HuH-7 (cell line): ENCODE measurements at regions not wholly inside any gene's neighbourhood (a gene's known extent, or its start where the extent isn't known, plus 50 kb on each side); places are given as distances from the start of the nearest gene placed in this dataset.
A peak's percentile ranks its signal among the peaks of the same experiment; 100 is the strongest.

Experiments used
- DNase-seq: peaks from one replicate; pipeline ENCODE4 v3.0.0; 2011; ENCODE audit warnings: low spot score

DNA sequence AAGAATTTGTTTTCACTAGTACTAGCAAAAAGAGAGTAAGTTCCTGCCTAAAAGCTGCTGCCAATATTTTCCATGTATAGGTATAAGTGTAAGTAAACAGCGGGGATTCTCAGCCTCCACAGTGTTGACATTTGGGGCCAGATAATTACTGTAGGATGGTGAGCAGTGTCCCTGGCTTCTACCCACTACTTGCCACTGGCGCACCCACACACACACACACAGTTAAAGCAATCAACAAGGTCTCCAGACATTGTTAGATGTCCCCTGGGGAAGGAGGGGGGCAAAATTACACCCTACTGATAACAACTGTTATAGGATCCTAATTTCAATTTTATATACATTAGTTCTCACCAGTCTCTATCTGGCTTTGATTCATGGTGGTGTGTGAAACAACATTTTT lies 417.0 kb upstream of the PSMD7 start:
- no peak for DNase-seq

GRCh38 chr16:73878611-73879010 lies 418.0 kb upstream of the PSMD7 start:
- DNase-seq, result peak; percentile 37

DNA sequence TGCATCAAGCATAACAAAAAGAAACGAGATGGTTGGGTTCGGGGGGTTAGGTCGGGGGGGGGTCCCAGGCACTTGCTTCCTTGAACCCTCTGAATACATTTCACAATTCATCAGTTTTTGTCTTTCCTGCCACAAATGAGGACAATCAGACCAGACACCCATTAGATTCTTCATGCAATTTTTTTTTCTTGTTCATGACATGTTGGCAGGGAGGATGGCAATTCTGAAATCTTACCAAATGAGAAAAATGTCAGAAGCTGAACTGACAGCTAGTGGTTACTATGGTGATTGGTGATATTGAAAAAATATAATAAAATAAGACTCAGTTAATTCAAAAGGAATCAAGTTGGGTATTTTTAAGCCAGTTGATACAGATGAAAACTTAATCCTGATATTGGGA lies 419.5 kb upstream of the PSMD7 start:
- no peak for DNase-seq

- DNase-seq, result no peak
Measured at GRCh38 chr16:73875996-73876690, 420.5 kb upstream of the PSMD7 start.

DNA sequence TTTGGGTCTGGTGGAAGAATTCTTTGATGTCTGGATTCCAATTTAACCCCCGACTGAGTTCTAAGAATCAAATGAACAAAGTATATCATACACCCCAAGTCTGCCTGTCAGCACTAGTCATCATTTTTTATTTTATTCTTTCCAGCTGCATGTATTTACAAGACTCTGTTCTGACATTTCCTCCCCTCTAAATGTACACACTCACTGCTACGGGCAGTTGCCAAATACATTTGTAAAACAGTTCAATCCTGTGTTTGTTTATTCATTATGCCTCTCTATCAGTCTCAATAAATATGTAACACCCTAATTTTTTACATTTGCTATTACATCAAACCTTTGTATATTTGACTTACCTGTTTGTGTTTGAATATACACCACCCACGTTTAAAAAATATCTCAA lies 422.3 kb upstream of the PSMD7 start:
- DNase-seq, result no peak

DNA sequence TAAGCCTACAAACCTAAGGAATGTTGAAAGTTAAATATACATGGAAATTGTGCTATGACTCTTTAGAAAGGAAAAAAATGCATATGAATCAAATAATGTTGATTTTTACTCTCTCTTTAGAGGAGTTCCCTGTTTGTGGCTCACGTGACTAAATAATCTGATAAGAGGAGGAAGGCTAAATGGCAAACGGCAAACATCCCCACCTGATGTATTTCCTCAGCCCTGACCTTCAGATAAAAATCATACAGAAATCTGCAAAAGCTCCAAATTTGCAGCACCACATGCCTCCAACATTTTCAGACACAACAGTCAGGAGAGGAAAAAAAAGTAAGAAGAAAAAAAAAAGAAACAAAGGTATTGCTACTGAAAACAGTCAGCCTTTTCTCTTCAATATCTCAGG lies 423.0 kb upstream of the PSMD7 start:
- DNase-seq, result no peak

DNA sequence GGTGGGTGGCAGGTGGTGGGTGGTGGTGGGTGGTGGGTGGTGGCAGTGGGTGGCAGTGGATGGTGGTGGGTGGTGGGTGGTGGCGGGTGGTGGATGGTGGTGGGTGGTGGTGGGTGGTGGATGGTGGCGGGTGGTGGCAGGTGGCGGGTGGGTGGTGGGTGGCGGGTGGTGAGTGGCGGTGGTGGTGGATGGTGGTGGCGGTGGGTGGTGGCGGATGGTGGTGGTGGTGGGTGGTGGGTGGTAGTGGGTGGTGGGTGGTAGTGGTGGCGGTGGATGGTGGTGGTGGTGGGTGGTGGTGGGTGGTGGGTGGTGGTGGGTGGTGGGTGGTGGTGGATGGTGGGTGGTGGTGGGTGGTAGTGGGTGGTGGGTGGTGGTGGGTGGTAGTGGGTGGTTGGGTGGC lies 423.8 kb upstream of the PSMD7 start:
- DNase-seq, result no peak

GRCh38 chr16:73871088-73871733 lies 425.4 kb upstream of the PSMD7 start:
- DNase-seq, result no peak

DNA sequence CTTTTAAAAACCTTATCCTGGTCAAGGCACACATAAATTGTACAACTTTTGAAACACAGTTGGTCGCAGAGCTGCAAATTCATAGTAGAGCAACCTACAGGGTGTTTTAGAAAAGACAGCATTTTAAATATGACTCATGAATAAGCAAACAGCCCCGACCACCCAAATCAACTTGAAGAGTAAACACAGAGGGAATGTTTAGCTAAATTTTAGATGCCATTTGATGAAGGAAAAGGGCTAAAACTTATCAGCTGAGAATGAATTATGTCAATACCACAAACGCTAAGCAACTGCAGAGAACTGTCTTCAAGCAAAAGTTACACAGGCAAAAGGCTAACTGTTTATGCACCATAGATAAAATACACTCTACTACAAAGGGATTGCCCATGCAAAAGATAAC lies 427.5 kb upstream of the PSMD7 start:
- no peak for DNase-seq

- no peak for DNase-seq
Measured at GRCh38 chr16:73864868-73865267, 431.7 kb upstream of the PSMD7 start.

- no peak for DNase-seq
Measured at GRCh38 chr16:73858326-73858725, 438.3 kb upstream of the PSMD7 start.

- DNase-seq, result no peak
Measured at GRCh38 chr16:73853968-73854367, 442.6 kb upstream of the PSMD7 start.

DNA sequence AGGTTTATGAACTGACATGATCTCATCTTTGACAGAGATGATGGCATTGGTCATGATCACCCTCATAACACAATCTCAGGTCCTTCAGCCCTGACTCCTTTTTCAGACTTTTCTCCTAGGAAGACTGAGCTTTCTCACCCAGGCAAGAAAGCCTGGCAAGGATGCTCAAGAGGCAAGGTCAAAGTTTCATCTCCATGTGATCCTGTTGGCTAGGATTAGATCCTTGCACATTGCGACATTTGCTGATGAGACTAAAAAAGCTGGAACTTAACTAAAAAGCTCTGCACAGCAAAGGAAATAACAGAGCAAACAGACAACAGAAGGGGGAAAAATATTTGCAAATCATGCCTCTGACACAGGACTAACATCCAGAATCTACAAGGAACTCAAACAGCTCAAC lies 444.1 kb upstream of the PSMD7 start:
- DNase-seq, result no peak

GRCh38 chr16:73848993-73849392 lies 447.6 kb upstream of the PSMD7 start:
- DNase-seq, result no peak

- DNase-seq, result no peak
Measured at GRCh38 chr16:73847090-73847489, 449.5 kb upstream of the PSMD7 start.

DNA sequence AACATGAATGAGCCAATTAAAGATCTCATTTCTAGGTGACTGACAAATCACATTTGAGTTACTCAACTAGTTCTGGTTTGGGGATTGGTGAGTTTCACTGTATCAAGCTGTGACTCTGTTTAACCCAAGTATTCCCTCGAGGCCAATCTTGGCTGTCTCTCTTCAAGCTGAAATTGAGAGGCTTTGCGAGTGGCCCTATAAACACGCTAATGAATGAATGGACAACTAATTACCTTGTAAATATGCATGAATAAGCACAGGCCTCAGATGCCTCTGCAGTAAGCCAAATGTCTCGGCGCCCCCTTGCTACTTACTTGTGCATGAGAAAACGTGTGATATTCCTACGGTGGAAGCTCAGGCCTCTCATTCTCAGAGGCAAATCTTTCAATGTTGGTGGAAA lies 450.3 kb upstream of the PSMD7 start:
- DNase-seq, result no peak

- no peak for DNase-seq
Measured at GRCh38 chr16:73846007-73846330, 450.6 kb upstream of the PSMD7 start.

- DNase-seq, result no peak
Measured at GRCh38 chr16:73845238-73846006, 451.2 kb upstream of the PSMD7 start.

GRCh38 chr16:73840728-73841127 lies 455.9 kb upstream of the PSMD7 start:
- DNase-seq, result no peak

DNA sequence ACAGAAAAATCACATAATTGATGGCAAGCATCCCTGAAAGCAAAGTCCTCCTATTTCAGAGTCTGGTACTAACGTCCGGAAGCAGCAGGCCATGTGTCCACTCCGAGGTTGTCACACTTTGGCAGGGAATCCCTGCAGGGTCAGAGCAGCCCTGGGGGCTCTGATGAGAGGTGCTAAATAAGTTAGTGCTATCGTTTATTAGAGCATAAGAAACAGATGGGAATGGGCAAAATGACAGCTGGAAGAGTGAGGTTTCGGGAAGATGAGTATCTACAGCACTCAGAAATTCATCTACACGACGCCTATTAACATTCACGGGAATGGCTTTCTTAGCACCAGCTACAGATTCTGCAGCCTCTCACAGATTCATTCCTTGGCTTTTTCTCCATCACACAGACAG lies 465.4 kb upstream of the PSMD7 start:
- DNase-seq, result no peak

- DNase-seq, result no peak
Measured at GRCh38 chr16:73823205-73823849, 473.3 kb upstream of the PSMD7 start.

DNA sequence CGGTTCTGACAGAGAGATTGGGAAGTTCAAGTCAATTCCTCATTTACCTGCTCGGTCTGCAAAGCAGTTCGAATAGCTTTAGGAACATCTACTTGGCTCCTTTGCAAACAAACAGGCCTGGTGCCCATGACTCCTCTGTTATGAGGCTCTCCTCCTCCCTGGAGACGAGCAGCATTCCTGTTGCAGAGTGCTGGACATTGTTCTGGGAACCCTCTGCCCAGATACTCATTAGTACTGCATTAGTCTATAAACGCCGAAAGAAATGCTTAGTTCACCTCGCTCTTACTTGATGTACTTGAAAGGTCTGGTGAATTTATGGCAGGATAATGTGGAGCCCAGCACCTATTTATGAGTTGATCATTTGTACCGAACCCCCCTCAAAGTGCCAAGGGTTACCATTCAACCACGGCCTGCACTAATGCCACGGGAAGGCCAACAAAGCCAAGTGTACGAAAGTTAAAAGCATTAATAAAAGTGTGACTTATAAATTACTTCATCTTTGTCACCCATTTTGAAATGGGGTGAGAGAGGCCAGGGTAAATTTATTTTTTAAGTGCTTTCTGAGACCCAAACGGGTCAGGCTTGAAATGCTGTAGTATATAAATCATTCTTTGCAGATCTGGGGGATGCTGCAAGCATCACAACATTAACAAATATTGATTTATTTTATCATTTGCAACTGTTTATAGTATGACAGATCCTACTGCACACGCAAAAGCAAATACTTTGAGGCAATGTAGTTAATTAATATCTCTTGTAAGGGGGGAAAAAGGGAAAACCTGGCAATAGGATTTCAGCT lies 478.9 kb upstream of the PSMD7 start:
- DNase-seq, result no peak
